Cardiac muscle cell (in vitro differentiated cells and primary cell): ENCODE measurements at regions not wholly inside any gene's neighbourhood (a gene's known extent, or its start where the extent isn't known, plus 50 kb on each side); places are given as distances from the start of the nearest gene placed in this dataset.

Experiments used
- DNase-seq, 2 donors: peaks; one replicate each; pipeline versions ENCODE4 v3.0.0 to v3.0.0-alpha.2; 2010 to 2017; ENCODE audit warnings: low read depth in 1 of 2, low spot score in 1 of 2
- H3K27ac ChIP-seq: fragments of 200-600 bp; sonication (generic); 2 replicates; pipeline ENCODE4 v1.5.1; 2016
- H3K27me3 ChIP-seq: fragments of 200-600 bp; sonication (generic); 2 replicates; pipeline ENCODE4 v1.6.0; 2016; ENCODE audit warnings: control low read depth
- H3K36me3 ChIP-seq: fragments of 200-600 bp; sonication (generic); 2 replicates; pipeline ENCODE4 v1.5.1; 2016; ENCODE audit warnings: control low read depth
- H3K4me1 ChIP-seq: fragments of 200-600 bp; sonication (generic); 2 replicates; pipeline ENCODE4 v1.8.1; 2017; ENCODE audit warnings: low read depth, mild to moderate bottlenecking, mixed run types
- H3K4me3 ChIP-seq: fragments of 200-600 bp; sonication (generic); 2 replicates; pipeline ENCODE4 v1.5.1; 2016; ENCODE audit warnings: mild to moderate bottlenecking
- H3K9me3 ChIP-seq: fragments of 200-600 bp; sonication (generic); 2 replicates; pipeline ENCODE4 v1.5.1; 2017; ENCODE audit warnings: low read depth, mild to moderate bottlenecking, control low read depth
- CTCF ChIP-seq: IDR thresholded peaks from 2 replicates; pipeline ENCODE4 v1.5.1; 2012; ENCODE audit warnings: low read depth, mild to moderate bottlenecking, low read length

- DNase-seq: no peak
- Histone ChIP-seq H3K4me1 (no peaks in the 10 kb centered on the region), H3K27me3 (no peaks in the 10 kb centered on the region), H3K36me3 (no peaks in the 10 kb centered on the region), H3K9me3 (no peaks in the 10 kb centered on the region), H3K4me3 (no peak overlapping the region), H3K27ac (no peak overlapping the region)
- TF ChIP-seq CTCF: no peak
Observed at GRCh38 chr6:168390749-168391420, 50.1 kb upstream of the SMOC2 start.
